ENCODE measurements at regions not wholly inside any gene's neighbourhood (a gene's known extent, or its start where the extent isn't known, plus 50 kb on each side); places are given as distances from the start of the nearest gene placed in this dataset.
"Not testable (repeated sequence)": the region's sequence is repeated elsewhere in the genome, so short reads cannot be mapped to it uniquely, and the experiment has no call there.

DNA sequence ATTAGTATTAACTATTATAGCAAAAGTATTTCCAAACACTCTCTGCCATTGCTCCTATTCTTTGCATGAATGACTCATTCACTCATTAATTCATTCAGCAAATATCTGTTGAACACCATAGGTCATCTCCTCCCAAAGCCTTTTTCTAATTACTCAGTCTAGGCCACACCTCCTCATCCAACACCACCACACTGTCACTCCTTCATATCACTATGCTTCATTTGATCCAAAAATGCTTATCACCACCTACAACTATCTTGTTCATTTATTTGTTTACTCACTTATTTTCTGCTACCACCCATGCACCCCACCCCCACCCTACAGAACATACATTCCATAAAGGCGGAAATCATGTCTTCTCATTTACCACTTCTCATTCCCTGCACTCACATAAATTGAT lies 94.4 kb upstream of the TNFSF4 start:
- no peak for FAIRE-seq

DNA sequence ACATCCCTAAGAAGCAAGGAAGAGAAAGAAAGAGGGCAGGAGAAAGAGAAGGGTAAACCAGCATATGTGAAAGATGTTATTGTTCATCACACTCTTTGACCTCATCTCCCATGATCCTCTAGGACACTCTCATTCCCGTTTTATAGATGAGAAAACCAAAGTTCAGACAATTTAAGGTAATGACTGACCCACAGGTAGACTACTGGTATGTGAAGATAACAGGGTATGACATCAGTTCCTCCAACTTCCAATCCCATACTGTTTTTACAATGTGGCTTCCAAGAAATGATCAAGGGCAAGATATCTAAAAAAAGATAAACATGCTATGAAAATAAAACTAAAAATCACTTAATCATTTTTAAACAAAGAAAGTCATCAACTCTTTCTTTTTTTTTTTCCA lies 95.2 kb upstream of the TNFSF4 start:
- no peak for FAIRE-seq

DNA sequence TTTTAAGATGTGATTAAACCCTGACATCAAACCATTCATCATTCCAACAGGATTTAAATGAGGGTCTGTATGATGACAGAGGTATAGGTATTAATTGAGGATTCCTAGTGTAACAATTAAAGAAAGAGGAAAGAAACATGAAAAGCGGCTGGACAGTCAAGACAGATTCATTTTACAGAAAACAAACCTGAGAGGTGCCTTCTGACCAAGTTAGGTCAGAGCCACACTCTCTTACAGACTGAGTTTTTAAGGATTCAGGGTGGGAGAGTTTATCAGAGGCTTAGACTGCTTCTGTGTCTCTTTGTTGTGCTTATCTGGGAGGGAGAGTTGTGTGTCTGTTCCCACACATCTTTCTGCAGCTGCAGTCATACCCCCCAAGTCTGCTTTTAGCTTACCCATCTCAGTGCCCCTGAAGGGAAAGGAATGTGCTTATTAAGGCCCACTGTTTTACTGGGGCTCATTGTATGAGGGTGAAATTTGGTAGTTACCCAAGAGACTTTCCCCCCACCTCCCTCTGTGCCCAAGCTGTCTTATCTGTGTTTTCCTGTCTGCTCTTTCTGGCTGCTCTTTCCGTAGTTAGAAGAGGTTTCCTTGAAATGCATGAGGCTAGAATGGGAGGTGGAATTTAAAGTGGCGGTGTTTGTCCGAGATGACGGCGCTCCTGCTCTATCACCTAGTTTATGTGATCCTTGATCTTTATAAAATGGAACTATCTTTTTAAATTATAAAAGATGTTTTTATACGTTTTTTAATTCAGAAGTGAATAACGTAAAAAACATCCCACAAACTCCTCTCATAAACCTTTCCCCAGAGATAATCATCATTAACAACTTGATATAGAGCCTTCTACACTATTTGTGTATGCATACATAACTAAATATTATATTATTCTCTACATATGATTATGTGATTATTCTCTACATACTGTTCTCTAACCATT lies 96.0 kb upstream of the TNFSF4 start:
- FAIRE-seq: no peak

DNA sequence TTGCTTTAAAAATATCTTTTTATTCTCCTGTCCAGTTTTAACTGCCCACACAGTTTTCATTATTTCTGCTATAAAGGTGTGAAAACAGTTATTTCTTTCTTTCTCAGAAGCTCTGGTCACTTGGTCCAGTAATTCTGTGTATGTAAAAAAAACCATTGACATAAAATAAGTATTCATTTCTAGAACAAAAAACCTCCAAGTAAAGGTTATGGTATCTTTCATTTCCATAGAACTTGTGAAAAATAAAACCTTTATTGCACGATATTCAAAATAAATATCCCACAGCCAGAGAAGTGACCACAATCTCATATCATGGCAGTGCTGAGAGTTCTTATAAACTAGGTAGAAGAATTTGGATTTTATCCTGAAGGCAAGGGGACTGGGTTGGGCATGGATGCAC lies 96.9 kb upstream of the TNFSF4 start:
- FAIRE-seq: no peak

DNA sequence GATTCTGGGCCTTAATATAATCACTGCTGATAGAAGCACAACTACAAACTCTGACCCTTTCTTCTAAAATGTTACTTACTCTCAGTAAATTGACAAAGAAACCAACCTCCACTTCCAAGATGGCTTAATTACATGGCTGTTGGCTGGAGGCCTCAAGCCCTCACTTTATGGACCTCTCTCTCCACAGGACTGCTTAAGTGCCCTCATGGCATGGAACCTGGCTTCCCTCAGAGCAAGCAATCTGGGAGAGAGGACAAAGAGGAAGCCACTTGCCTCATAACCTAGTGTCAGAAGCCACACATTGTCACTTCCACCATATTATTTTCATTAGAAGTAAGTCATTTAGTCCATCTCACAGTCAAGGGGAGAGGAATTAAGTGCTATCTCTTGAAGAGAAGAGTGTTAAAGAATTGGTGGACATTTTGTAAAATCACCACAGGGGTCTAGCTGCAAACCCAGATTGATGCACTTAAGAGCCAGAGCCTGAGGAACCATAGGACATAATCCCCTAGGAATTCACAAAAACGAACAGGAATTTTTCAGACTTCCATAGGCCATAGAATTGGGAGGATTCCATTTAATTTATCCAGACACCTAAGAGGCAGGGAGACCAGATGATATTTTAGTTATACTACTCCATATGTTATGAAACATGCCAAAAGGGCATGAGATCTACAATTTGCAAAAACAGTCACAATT lies 97.5 kb upstream of the TNFSF4 start:
- no peak for FAIRE-seq

DNA sequence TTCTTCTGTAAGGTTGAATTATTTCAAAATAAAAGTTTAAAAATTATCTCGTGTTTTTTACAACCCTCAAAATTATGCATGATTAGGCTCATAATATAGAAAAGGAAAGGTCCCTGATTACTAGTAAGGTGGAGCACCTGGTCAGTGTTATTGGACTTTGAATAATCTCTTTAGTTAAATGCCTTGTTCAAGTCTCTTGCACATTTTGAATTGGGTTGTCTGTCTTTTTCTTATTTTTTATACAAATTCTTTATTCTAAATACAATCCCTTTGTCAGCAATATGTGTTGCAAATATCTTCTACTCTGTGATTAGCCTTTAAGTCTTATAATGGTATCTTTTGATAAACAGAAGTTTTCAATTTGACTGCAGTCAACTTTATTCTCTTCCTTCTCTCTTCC lies 100.7 kb upstream of the TNFSF4 start:
- FAIRE-seq: no peak

DNA sequence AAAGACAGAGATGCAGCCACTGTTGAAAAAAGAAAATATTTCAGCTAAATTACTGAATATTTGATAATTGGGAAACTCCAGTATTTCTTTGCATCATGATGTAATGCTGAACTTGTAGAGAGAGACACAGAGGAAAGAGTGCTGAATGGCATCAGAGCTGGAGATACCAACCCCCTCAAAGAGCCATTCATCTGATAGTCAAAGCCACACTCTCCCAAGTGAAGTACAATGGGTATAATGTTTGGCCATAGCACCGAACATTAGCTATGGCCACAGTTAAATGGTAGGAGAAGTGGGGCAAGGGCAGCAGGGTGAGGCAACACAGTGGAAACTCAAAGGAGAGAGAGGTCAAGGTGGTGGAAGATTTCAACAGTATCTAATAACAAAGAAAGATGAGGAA lies 107.5 kb upstream of the TNFSF4 start:
- no peak for FAIRE-seq

DNA sequence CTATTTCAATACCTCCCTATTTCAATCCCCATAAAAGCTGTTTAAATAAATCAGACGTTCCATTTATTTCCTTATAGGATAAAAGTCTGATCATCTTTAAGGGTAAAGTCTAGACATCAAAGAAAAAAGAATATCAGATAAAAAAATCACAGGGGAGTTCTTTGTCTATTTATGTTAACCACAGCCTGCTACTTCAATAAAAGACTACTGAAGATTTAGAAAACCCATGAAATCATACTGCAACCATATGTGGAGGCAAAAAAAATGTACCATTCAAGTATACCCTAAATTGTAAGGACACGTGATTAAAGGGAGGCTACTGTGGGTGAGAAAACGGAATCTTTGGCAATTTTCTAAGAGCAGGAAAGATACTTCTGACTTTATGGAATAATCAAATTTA lies 108.2 kb upstream of the TNFSF4 start:
- no peak for FAIRE-seq

DNA sequence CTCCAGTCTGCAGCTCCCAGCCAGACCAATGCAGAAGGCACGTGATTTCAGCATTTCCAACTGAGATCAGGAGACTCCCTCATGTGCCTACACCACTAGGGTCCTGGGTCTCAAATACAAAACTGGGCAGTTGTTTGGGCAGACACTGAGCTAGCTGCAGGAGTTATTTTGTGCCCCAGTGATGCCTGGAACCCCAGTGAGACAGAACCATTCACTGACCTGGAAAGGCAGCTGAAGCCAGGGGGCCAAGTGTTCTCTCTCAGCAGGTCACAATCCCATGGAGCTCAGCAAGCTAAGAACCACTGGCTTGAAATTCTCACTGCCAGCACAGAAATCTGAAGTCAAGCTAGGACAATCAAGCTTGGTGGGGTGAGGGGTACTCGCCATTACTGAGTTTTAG lies 111.7 kb upstream of the TNFSF4 start:
- no peak for FAIRE-seq

DNA sequence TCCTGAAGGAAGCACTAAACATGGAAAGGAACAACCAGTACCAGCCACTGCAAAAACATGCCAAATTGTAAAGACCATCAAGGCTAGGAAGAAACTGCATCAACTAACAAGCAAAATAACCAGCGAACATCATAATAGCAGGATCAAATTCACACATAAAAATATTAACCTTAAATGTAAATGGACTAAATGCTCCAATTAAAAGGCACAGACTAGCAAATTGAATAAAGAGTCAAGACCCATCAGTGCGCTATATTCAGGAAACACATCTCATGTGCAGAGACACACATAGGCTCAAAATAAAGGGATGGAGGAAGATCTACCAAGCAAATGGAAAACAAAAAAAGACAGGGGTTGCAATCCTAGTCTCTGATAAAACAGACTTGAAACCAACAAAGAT lies 117.2 kb upstream of the TNFSF4 start:
- FAIRE-seq: not testable (repeated sequence)

DNA sequence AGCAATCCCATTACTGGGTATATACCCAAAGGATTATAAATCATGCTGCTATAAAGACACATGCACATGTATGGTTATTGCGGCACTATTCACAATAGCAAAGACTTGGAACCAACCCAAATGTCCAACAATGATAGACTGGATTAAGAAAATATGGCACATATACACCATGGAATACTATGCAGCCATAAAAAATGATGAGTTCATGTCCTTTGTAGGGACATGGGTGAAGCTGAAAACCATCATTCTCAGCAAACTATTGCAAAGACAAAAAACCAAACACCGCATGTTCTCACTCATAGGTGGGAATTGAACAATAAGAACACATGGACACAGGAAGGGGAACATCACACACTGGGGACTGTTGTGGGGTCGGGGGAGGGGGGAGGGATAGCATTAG lies 120.9 kb upstream of the TNFSF4 start:
- not testable (repeated sequence) for FAIRE-seq

DNA sequence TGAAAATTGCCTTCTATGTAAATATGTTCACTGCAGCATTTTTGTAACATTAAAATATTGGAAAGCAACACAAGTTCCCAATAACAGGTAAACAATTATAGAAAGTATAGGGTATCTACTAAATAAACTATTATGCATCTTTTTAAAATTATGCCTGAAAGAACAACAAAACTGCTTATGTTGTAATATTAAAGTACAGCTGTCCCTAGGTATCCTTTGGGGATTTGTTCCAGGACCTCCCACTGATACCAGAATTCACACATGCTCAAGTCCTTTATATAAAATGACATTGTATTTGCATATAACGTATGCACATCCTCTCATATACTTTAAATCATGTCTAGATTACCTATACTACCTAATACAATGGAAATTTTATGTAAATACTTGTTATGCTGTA lies 121.8 kb upstream of the TNFSF4 start:
- no peak for FAIRE-seq

DNA sequence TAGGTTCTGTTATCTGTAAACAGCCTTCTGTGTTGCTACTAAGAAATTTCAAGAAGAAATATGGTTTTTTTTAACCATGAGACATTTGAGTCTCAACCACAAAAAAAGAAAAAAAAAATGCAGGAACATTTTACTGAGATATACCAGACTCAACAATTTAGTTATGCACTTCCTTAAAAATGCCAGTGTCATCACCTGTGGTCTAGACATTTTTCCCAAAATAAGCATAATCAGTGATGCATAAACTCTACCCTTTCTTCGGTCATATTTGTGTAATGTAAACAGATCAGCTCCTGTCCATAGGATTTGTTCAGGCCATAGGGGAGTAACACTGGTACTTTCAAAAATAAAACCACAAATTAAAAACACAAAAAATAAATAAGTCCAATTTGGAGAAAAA lies 122.6 kb upstream of the TNFSF4 start:
- no peak for FAIRE-seq

DNA sequence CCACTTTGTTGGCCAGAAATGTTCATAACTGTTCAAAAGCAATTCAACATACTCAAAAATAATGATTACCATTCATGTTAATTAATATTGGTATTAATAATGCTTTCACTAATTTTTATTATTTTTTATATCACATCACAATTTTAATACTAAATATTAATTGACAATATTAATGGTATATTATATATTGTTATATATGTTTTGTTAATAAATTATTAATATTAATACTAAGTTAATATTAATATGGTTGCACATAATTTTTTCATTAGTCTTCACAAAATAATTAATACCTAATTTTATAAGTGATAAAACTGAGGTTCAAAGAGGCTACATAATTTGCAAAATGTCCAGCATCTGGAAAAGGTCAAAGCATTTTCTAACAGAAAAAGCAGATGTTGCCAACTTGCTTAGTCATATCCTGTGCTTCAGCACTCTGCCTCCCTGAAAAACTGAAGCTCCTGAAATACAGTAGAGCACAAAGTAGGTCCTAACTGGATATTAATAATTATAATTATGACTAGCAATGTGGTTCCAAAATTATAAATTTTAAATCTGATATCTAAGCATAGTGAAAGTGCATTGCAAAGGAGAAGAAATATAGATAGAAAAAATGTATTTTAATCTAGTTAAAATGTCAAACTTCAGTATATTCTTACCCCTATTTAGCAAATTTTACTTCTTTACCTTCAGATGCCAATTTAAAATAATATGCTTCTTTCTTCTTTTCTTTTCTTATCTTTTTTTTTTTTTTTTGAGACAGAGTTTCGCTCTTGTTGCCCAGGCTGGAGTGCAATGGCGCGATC lies 123.2 kb upstream of the TNFSF4 start:
- FAIRE-seq: peak; percentile 47

DNA sequence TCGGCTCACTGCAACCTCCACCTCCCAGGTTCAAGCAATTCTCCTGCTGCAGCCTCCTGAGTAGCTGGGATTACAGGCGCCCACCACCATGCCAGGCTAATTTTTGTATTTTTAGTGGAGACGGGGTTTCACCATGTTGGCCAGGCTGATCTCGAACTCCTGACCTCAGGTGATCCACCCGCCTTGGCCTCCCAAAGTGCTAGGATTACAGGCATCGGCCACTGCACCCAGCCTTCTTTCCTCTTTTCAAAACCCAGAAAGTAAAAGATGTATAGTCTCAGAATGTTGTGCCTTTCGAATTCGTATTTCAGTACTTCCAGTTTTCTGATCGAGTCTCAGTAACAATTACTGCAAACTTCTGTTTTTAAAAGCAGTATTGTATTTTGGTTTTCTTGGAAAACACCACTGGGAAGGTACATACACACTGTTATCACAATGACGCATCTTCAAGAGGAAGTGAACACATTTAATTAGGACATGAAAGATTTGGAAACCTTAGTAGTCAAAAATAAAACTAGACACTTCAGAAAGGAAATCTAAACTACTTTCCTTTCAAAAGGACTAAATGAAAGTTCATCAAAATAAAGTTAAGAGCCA lies 123.9 kb upstream of the TNFSF4 start:
- not testable (repeated sequence) for FAIRE-seq

DNA sequence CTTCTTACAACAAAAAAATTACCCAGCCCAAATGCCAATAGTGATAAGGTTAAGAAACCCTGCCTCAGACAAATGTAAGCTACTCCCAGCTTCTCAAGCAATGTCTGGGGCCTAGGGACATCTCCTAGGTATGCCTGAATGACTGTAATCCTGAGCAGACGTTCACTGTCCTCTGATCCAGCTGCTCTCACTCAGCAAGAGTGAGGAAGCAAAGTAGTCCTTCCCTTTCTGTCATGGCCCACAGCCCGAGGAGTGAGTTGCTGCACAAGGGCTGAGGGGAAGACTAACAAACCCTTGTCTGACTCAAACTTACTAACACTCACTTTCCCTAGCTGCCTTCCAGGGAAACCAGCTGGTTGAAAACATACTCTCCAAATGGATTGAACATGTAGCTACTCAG lies 124.9 kb upstream of the TNFSF4 start:
- no peak for FAIRE-seq

DNA sequence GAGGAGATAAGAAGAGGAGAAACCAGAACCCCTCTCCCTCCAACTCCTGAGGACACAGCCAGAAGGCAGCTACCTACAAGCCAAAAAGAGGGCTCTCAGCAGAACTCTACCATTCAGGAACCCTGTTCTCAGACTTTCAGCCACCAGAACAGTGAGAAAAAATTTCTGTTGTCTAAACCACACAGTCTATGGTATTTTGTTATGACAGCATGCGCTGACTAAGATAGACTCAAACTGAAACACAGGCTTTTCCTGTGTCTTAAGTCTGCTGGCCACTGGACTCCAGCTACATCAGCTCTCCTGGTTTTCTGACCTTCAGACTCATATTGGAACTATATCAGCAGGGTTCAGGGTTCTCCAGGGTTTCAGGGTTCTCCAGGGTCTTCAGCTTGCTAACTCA lies 126.5 kb upstream of the TNFSF4 start:
- no peak for FAIRE-seq

DNA sequence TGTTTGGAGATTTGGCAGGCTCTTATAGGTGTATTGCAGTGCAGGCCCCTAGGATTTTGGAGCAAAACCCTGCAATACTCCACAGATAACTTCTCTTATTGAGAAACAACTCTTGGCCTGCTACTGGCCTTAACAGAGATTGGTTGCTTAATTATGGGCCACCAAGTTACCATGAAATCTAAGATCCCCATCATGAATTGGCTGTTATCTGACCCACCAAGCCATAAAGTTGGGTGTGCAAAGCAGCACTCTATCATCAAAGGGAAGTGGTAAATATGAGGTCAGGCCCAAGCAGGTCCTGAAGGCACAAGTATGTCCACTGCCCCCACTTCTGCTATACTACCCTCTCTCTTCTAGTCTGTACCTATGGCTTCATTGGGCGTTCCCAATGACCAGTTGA lies 130.0 kb upstream of the TNFSF4 start:
- no peak for FAIRE-seq

DNA sequence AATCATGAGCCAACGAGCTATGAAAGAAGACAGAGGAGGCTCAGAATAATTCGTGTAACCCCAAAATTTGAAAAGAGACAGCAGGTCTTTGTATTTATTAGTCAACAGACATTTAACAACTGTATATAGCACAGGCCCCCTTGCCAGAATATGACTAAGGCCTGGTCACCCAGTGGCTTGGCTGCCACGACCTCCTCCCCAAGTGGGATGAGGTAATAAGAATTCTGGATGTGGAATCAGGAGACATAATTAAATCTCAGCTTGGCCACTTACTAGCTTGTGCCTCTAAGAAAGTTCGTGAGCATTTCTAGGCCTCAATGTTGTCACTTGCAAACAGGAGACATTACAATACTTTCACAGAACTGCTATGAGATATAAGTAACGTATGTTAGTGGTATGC lies 134.2 kb upstream of the TNFSF4 start:
- FAIRE-seq: no peak

DNA sequence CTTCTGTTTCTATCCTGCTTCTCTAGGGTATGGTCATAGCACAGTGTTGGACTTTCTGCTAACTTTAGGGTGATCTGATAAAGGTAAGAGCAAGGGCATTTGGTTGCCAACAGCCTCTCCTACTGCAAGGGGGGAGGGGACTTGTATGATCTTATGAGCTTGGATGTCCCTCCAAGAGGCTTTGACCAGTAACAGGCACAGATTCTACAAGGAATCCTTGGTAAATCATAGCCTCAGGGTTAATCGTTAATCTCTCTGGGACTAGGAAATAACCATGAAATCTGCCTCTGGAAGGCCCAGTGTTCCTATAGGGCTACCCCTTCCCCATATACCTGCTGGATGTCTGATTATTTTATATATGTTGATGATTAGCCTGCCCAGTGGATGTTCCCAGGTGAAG lies 134.8 kb upstream of the TNFSF4 start:
- FAIRE-seq: no peak

DNA sequence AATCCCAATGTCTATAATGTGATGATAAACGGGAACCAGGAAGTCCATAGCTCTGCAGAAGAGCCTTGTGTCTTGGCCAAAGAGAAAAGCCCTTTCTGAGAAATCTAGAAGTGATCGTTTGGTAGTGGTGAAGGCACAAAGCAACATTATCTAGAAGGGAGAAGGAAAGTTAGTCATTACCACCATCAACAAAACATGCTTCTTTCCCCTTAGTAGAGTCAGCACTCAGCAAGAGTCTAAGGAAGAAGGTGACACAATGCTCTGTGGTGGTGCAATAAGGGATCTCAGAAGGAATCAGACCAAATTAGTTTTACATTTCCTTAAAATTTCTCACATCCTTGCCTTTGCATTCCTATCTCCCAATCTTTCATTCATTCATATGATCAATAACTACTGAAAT lies 134.4 kb upstream of the PRDX6 start:
- no peak for FAIRE-seq

DNA sequence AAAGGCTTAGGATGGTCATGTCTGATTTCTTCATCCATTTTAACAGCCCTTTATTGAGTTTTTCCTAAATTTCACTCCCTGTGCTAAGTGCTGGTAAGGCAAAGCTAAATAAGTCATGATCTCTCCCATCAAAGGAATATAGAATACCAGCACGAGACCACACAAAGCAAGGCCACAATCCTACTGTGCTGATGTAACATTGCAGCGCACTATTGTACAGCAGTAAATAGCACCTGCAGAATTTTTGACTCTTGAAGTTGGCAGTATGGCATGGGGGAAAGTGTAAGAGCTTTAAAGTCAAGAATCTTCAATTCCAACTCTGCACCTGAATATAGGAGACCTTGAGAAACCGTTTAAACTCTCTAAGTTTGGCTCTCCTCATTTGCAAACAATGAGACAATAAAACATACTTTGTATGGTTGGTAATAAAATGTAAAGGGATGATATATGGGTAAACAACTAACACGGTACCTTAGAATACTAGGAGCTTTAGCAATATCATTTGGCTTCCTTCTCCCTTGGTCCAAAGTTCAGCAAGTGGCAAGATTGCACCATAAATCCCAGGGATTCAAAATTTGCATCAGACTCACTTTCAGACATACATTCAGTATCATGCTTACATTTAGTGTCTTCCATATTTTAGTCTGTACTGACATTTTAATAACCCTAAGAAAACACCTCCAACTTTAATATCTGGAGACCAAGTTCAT lies 132.9 kb upstream of the PRDX6 start:
- FAIRE-seq: no peak
